Kidney glomerular epithelial cell (primary cell): ENCODE measurements at regions not wholly inside any gene's neighbourhood (a gene's known extent, or its start where the extent isn't known, plus 50 kb on each side); places are given as distances from the start of the nearest gene placed in this dataset.
"Not testable (repeated sequence)": the region's sequence is repeated elsewhere in the genome, so short reads cannot be mapped to it uniquely, and the experiment has no call there.

Experiments used
- DNase-seq: peaks from one replicate; lab custom pipeline; 2025; lab: John Stamatoyannopoulos, UW

GRCh38 chr12:59404109-59404650 is 191.6 kb upstream of the SLC16A7 start:
- DNase-seq: no peak

- DNase-seq: peak; percentile 64
These were observed 192.4 kb upstream of the SLC16A7 start for GRCh38 chr12:59403259-59403932.

GRCh38 chr12:59401862-59402261 is 194.0 kb upstream of the SLC16A7 start:
- DNase-seq: no peak

- no peak for DNase-seq
These were observed 197.7 kb upstream of the SLC16A7 start for GRCh38 chr12:59398164-59398563.

- no peak for DNase-seq
These were observed 198.9 kb upstream of the SLC16A7 start for GRCh38 chr12:59396919-59397318.

- DNase-seq: no peak
These were observed 199.3 kb upstream of the SLC16A7 start for GRCh38 chr12:59396519-59396918.

- not testable (repeated sequence) for DNase-seq
These were observed 200.5 kb upstream of the SLC16A7 start for GRCh38 chr12:59395310-59395709.

GRCh38 chr12:59393506-59393905 is 202.3 kb upstream of the SLC16A7 start:
- DNase-seq: no peak

GRCh38 chr12:59389968-59390576 is 205.8 kb upstream of the SLC16A7 start:
- DNase-seq: no peak

GRCh38 chr12:59388694-59389093 is 207.1 kb upstream of the SLC16A7 start:
- no peak for DNase-seq

- DNase-seq: no peak
These were observed 207.7 kb upstream of the SLC16A7 start for GRCh38 chr12:59388176-59388575.

GRCh38 chr12:59386236-59386635 is 209.6 kb upstream of the SLC16A7 start:
- DNase-seq: no peak

- no peak for DNase-seq
These were observed 212.6 kb upstream of the SLC16A7 start for GRCh38 chr12:59383079-59383822.

GRCh38 chr12:59382282-59383078 is 213.3 kb upstream of the SLC16A7 start:
- no peak for DNase-seq

- DNase-seq: no peak
These were observed 214.7 kb upstream of the SLC16A7 start for GRCh38 chr12:59381106-59381505.

- DNase-seq: no peak
These were observed 220.2 kb upstream of the SLC16A7 start for GRCh38 chr12:59375633-59376032.

- no peak for DNase-seq
These were observed 221.0 kb upstream of the SLC16A7 start for GRCh38 chr12:59374783-59375182.

GRCh38 chr12:59372956-59373355 is 222.9 kb upstream of the SLC16A7 start:
- DNase-seq: peak; percentile 11

GRCh38 chr12:59370933-59371332 is 224.9 kb upstream of the SLC16A7 start:
- no peak for DNase-seq

GRCh38 chr12:59365133-59365532 is 230.7 kb upstream of the SLC16A7 start:
- no peak for DNase-seq

- DNase-seq: no peak
These were observed 238.0 kb upstream of the SLC16A7 start for GRCh38 chr12:59357811-59358210.

- not testable (repeated sequence) for DNase-seq
These were observed 249.6 kb upstream of the SLC16A7 start for GRCh38 chr12:59346248-59346647.
